DMS153 treated with DMSO at 0.1 percent for 48 hours (cell line): ENCODE measurements at regions not wholly inside any gene's neighbourhood (a gene's known extent, or its start where the extent isn't known, plus 50 kb on each side); places are given as distances from the start of the nearest gene placed in this dataset.

Source experiments
- DNase-seq: peaks from one replicate; lab custom pipeline; 2025; ENCODE audit not compliant: unreplicated experiment; lab: John Stamatoyannopoulos, UW

- no peak for DNase-seq
Observed at GRCh38 chr5:93886917-93887361, 145.5 kb upstream of the POU5F2 start.

GRCh38 chr5:93886098-93886806, 144.9 kb upstream of the POU5F2 start:
- no peak for DNase-seq

- no peak for DNase-seq
Observed at GRCh38 chr5:93884254-93884653, 142.9 kb upstream of the POU5F2 start.

- no peak for DNase-seq
Observed at GRCh38 chr5:93883459-93883858, 142.1 kb upstream of the POU5F2 start.

- DNase-seq: no peak
Observed at GRCh38 chr5:93875693-93876092, 134.3 kb upstream of the POU5F2 start.

GRCh38 chr5:93874491-93874890, 133.1 kb upstream of the POU5F2 start:
- DNase-seq: no peak

- no peak for DNase-seq
Observed at GRCh38 chr5:93874080-93874479, 132.7 kb upstream of the POU5F2 start.

GRCh38 chr5:93873211-93873736, 131.9 kb upstream of the POU5F2 start:
- no peak for DNase-seq

- DNase-seq: no peak
Observed at GRCh38 chr5:93870649-93871048, 129.2 kb upstream of the POU5F2 start.

GRCh38 chr5:93868851-93869250, 127.5 kb upstream of the POU5F2 start:
- no peak for DNase-seq

GRCh38 chr5:93850311-93850710, 108.9 kb upstream of the POU5F2 start:
- no peak for DNase-seq

GRCh38 chr5:93845376-93845775, 104.0 kb upstream of the POU5F2 start:
- DNase-seq: no peak

- DNase-seq: no peak
Observed at GRCh38 chr5:93831449-93831848, 90.0 kb upstream of the POU5F2 start.

- no peak for DNase-seq
Observed at GRCh38 chr5:93830893-93831292, 89.5 kb upstream of the POU5F2 start.

GRCh38 chr5:93829346-93829745, 87.9 kb upstream of the POU5F2 start:
- DNase-seq: no peak

GRCh38 chr5:93821891-93822415, 80.6 kb upstream of the POU5F2 start:
- no peak for DNase-seq

- DNase-seq: no peak
Observed at GRCh38 chr5:93819668-93820067, 78.3 kb upstream of the POU5F2 start.

- no peak for DNase-seq
Observed at GRCh38 chr5:93810780-93811179, 69.4 kb upstream of the POU5F2 start.

GRCh38 chr5:93809430-93809829, 68.0 kb upstream of the POU5F2 start:
- no peak for DNase-seq

- DNase-seq: no peak
Observed at GRCh38 chr5:93807846-93808245, 66.4 kb upstream of the POU5F2 start.

GRCh38 chr5:93805616-93806379, 64.4 kb upstream of the POU5F2 start:
- no peak for DNase-seq
